Skeletal muscle tissue (tissue), 3 donors: ENCODE measurements at regions not wholly inside any gene's neighbourhood (a gene's known extent, or its start where the extent isn't known, plus 50 kb on each side); places are given as distances from the start of the nearest gene placed in this dataset.

Experiments
- H3K27ac ChIP-seq: one replicate; pipeline ENCODE4 v1.7.0; 2013; ENCODE audit warnings: mild to moderate bottlenecking, low read depth, low read length, inconsistent platforms
- H3K27me3 ChIP-seq, 3 donors: one replicate each; pipeline ENCODE4 v1.7.0; 2013; ENCODE audit warnings: low read length in 3 of 3; ENCODE audit not compliant: control insufficient read depth in 3 of 3, insufficient read depth in 3 of 3
- H3K36me3 ChIP-seq, 3 donors: one replicate each; pipeline ENCODE4 v1.7.0; 2013; ENCODE audit warnings: low read length in 3 of 3; ENCODE audit not compliant: control insufficient read depth in 3 of 3, insufficient read depth in 3 of 3
- H3K4me1 ChIP-seq, 3 donors: one replicate each; pipeline ENCODE4 v1.7.0; 2013; ENCODE audit warnings: low read length in 3 of 3, mild to moderate bottlenecking in 3 of 3; ENCODE audit not compliant: control insufficient read depth in 3 of 3, insufficient read depth in 3 of 3
- H3K4me3 ChIP-seq, 3 donors: one replicate each; pipeline ENCODE4 v1.7.0; 2013; ENCODE audit warnings: low read length in 3 of 3
- H3K9ac ChIP-seq, 3 donors: one replicate each; pipeline ENCODE4 v1.7.0; 2013; ENCODE audit warnings: low read length in 3 of 3, mild to moderate bottlenecking in 3 of 3, moderate library complexity in 2 of 3, low read depth in 1 of 3
- H3K9me3 ChIP-seq, 3 donors: one replicate each; pipeline ENCODE4 v1.7.0; 2013; ENCODE audit warnings: low read length in 3 of 3; ENCODE audit not compliant: control insufficient read depth in 3 of 3
- donor health status: Osteomylitis.

GRCh38 chr7:41809529-41809939 is 106.6 kb upstream of the INHBA start:
- no peaks in the 10 kb centered on the region for H3K36me3 ChIP-seq
- H3K27me3 ChIP-seq, result no peaks in the 10 kb centered on the region
- H3K9ac ChIP-seq, result no peak overlapping the region
- H3K4me1 ChIP-seq, result no peaks in the 10 kb centered on the region
- H3K27ac ChIP-seq, result no peak overlapping the region
- no peaks in the 10 kb centered on the region for H3K9me3 ChIP-seq
- no peak overlapping the region for H3K4me3 ChIP-seq

- Histone ChIP-seq H3K4me1 (no peaks in the 10 kb centered on the region), H3K9me3 (no peaks in the 10 kb centered on the region), H3K27ac (no peak overlapping the region), H3K4me3 (no peak overlapping the region), H3K9ac (no peak overlapping the region), H3K27me3 (no peaks in the 10 kb centered on the region), H3K36me3 (no peaks in the 10 kb centered on the region)
Measured at GRCh38 chr7:41809116-41809515, 106.2 kb upstream of the INHBA start.

- Histone ChIP-seq H3K27me3 (no peaks in the 10 kb centered on the region), H3K36me3 (no peaks in the 10 kb centered on the region), H3K9ac (no peak overlapping the region), H3K27ac (no peak overlapping the region), H3K4me1 (no peaks in the 10 kb centered on the region), H3K9me3 (no peaks in the 10 kb centered on the region), H3K4me3 (no peak overlapping the region)
Measured at GRCh38 chr7:41808541-41808940, 105.7 kb upstream of the INHBA start.

GRCh38 chr7:41803569-41803968 is 100.7 kb upstream of the INHBA start:
- H3K36me3 ChIP-seq, result no peaks in the 10 kb centered on the region
- H3K9me3 ChIP-seq, result no peaks in the 10 kb centered on the region
- H3K27me3 ChIP-seq, result no peaks in the 10 kb centered on the region
- H3K4me3 ChIP-seq, result no peak overlapping the region
- no peaks in the 10 kb centered on the region for H3K4me1 ChIP-seq
- H3K27ac ChIP-seq, result no peak overlapping the region
- no peak overlapping the region for H3K9ac ChIP-seq

- no peaks in the 10 kb centered on the region for H3K9me3 ChIP-seq
- H3K4me3 ChIP-seq, result no peak overlapping the region
- H3K9ac ChIP-seq, result no peak overlapping the region
- H3K4me1 ChIP-seq, result no peaks in the 10 kb centered on the region
- H3K36me3 ChIP-seq, result no peaks in the 10 kb centered on the region
- H3K27ac ChIP-seq, result no peak overlapping the region
- H3K27me3 ChIP-seq, result no peaks in the 10 kb centered on the region
Measured at GRCh38 chr7:41796331-41796730, 93.4 kb upstream of the INHBA start.

GRCh38 chr7:41795276-41795833 is 92.5 kb upstream of the INHBA start:
- H3K27me3 ChIP-seq, result no peaks in the 10 kb centered on the region
- no peaks in the 10 kb centered on the region for H3K4me1 ChIP-seq
- H3K9me3 ChIP-seq, result no peaks in the 10 kb centered on the region
- H3K27ac ChIP-seq, result no peak overlapping the region
- no peak overlapping the region for H3K4me3 ChIP-seq
- H3K9ac ChIP-seq, result no peak overlapping the region
- H3K36me3 ChIP-seq, result no peaks in the 10 kb centered on the region

GRCh38 chr7:41793556-41793955 is 90.7 kb upstream of the INHBA start:
- Histone ChIP-seq H3K9ac (no peak overlapping the region), H3K4me1 (no peaks in the 10 kb centered on the region), H3K27ac (no peak overlapping the region), H3K36me3 (no peaks in the 10 kb centered on the region), H3K4me3 (no peak overlapping the region), H3K9me3 (no peaks in the 10 kb centered on the region), H3K27me3 (no peaks in the 10 kb centered on the region)

- H3K4me1 ChIP-seq, result peaks cover 0 to 5% (median 0%) of the 10 kb centered on the region in 3 donors
- H3K9me3 ChIP-seq, result no peaks in the 10 kb centered on the region
- no peaks in the 10 kb centered on the region for H3K27me3 ChIP-seq
- no peak overlapping the region for H3K9ac ChIP-seq
- no peak overlapping the region for H3K4me3 ChIP-seq
- H3K27ac ChIP-seq, result no peak overlapping the region
- H3K36me3 ChIP-seq, result no peaks in the 10 kb centered on the region
Measured at GRCh38 chr7:41792120-41792519, 89.2 kb upstream of the INHBA start.

- Histone ChIP-seq H3K4me3 (no peak overlapping the region), H3K9me3 (no peaks in the 10 kb centered on the region), H3K4me1 (peaks cover 0 to 5% (median 0%) of the 10 kb centered on the region in 3 donors), H3K9ac (no peak overlapping the region), H3K27me3 (no peaks in the 10 kb centered on the region), H3K36me3 (no peaks in the 10 kb centered on the region), H3K27ac (no peak overlapping the region)
Measured at GRCh38 chr7:41788556-41788955, 85.7 kb upstream of the INHBA start.

- Histone ChIP-seq H3K36me3 (no peaks in the 10 kb centered on the region), H3K27ac (no peak overlapping the region), H3K4me1 (peaks cover 0 to 5% (median 0%) of the 10 kb centered on the region in 3 donors), H3K4me3 (no peak overlapping the region), H3K9me3 (no peaks in the 10 kb centered on the region), H3K9ac (no peak overlapping the region), H3K27me3 (no peaks in the 10 kb centered on the region)
Measured at GRCh38 chr7:41787651-41788350, 84.9 kb upstream of the INHBA start.
